HCT116 (cell line): ENCODE measurements at regions not wholly inside any gene's neighbourhood (a gene's known extent, or its start where the extent isn't known, plus 50 kb on each side); places are given as distances from the start of the nearest gene placed in this dataset.

Experiments
- ATAC-seq: fragments of 200-7000 bp; cut with Tn5 transposase; 2 replicates; pipeline ENCODE4 v1.9.1; 2020; ENCODE audit warnings: mild to moderate bottlenecking, moderate library complexity
- BruUV-seq: library from RNA; stranded (reverse); fragments of 400-500 nt; replicated peaks from 2 replicates; lab custom pipeline; 2021; lab: Mats Ljungman, UMichigan
- CTCF ChIA-PET: fragments of 300-600 bp; sonication (Branson Sonifier 250); formaldehyde crosslinking; loops from one replicate; lab custom pipeline; 2021; ENCODE audit warnings: antibody characterized with exemption; lab: Charles Lee
- POLR2A ChIA-PET: fragments of 300-600, 350-600 bp; sonication (Branson Sonifier 250); formaldehyde crosslinking; loops from one replicate; lab custom pipeline; 2021; ENCODE audit warnings: antibody characterized with exemption; lab: Charles Lee
- RAD21 ChIA-PET, 2 experiments: fragments of 300-600 bp; sonication (Branson Sonifier 250); formaldehyde crosslinking; loops; one replicate each; lab custom pipeline; 2023; ENCODE audit warnings: low total read pairs in 2 of 2; ENCODE audit not compliant: uncharacterized antibody in 2 of 2, unreplicated experiment in 2 of 2, low non-redundant PET in 1 of 2; lab: Charles Lee
- DNase-seq: peaks from one replicate; pipeline ENCODE4 v3.0.0-alpha.2; 2010; ENCODE audit warnings: low read depth, low spot score
- H2AFZ ChIP-seq: fragments of 200-600 bp; shearing (Covaris generic), sonication (generic); 2 replicates; pipeline ENCODE4 v1.6.1; 2017; ENCODE audit warnings: low read depth, mixed run types, mixed read lengths, antibody characterized with exemption, low read length; ENCODE audit not compliant: poor library complexity, severe bottlenecking
- H3K27ac ChIP-seq: 2 replicates; pipeline ENCODE4 v1.5.1; 2012; ENCODE audit warnings: low read depth, low read length
- H3K27me3 ChIP-seq: fragments of 200-600 bp; sonication (generic); 2 replicates; pipeline ENCODE4 v1.6.1; 2016; ENCODE audit warnings: mixed run types, low read length, mixed read lengths; ENCODE audit not compliant: insufficient read depth
- H3K36me3 ChIP-seq, 2 experiments: fragments of 200-500 bp in 1 of 2; fragments of 200-600 bp in 1 of 2; sonication (Bioruptor generic) in 1 of 2; sonication (generic) in 1 of 2; 2 replicates each; pipeline versions ENCODE4 v1.5.1 to v1.6.1; 2014 to 2016; ENCODE audit warnings: low read length in 2 of 2, inconsistent platforms in 1 of 2, mixed read lengths in 1 of 2, mixed run types in 1 of 2; ENCODE audit not compliant: insufficient read depth in 2 of 2, control insufficient read depth in 1 of 2
- H3K4me1 ChIP-seq, 2 experiments: fragments of 200-600 bp in 1 of 2; sonication (generic) in 1 of 2; 2 replicates each; pipeline versions ENCODE4 v1.5.1 to v1.6.1; 2012 to 2017; ENCODE audit warnings: low read length in 2 of 2, inconsistent platforms in 1 of 2, mild to moderate bottlenecking in 1 of 2, mixed read lengths in 1 of 2, mixed run types in 1 of 2, moderate library complexity in 1 of 2; ENCODE audit not compliant: insufficient read depth in 2 of 2, control insufficient read depth in 1 of 2
- H3K4me2 ChIP-seq: fragments of 200-600 bp; sonication (generic); 2 replicates; pipeline ENCODE4 v1.6.1; 2017; ENCODE audit warnings: mixed run types, low read length, mixed read lengths
- H3K4me3 ChIP-seq, 2 experiments: fragments of 200-600 bp in 1 of 2; sonication (generic) in 1 of 2; replicated peaks in 1 of 2; 2 replicates each; pipeline ENCODE4 v1.5.1; 2011 to 2016; ENCODE audit warnings: low read length in 2 of 2, control low read depth in 1 of 2, low read depth in 1 of 2, mild to moderate bottlenecking in 1 of 2, mixed read lengths in 1 of 2, mixed run types in 1 of 2
- H3K79me2 ChIP-seq: fragments of 200-600 bp; sonication (generic); 2 replicates; pipeline ENCODE4 v1.6.1; 2017; ENCODE audit warnings: mild to moderate bottlenecking, mixed run types, low read length, moderate library complexity, mixed read lengths; ENCODE audit not compliant: insufficient read depth
- H3K9ac ChIP-seq: fragments of 200-600 bp; sonication (generic); 2 replicates; pipeline ENCODE4 v1.6.1; 2016; ENCODE audit warnings: low read length, mixed read lengths
- H3K9me2 ChIP-seq: fragments of 200-600 bp; sonication (generic), shearing (Covaris generic); 2 replicates; pipeline ENCODE4 v1.6.1; 2017; ENCODE audit warnings: mixed run types, mild to moderate bottlenecking, moderate library complexity; ENCODE audit not compliant: insufficient read depth
- H3K9me3 ChIP-seq, 2 experiments: fragments of 200-500 bp in 1 of 2; fragments of 200-600 bp in 1 of 2; sonication (Bioruptor generic) in 1 of 2; sonication (generic) in 1 of 2; 2 replicates each; pipeline ENCODE4 v1.6.1; 2014 to 2017; ENCODE audit warnings: low read length in 2 of 2, mixed read lengths in 2 of 2, inconsistent platforms in 1 of 2, low read depth in 1 of 2, mild to moderate bottlenecking in 1 of 2, mixed run types in 1 of 2, moderate library complexity in 1 of 2; ENCODE audit not compliant: control insufficient read depth in 1 of 2, insufficient read depth in 1 of 2
- H4K20me1 ChIP-seq: fragments of 200-600 bp; sonication (generic), shearing (Covaris generic); 2 replicates; pipeline ENCODE4 v1.6.1; 2017; ENCODE audit warnings: mixed run types, mild to moderate bottlenecking, moderate library complexity; ENCODE audit not compliant: insufficient read depth
- EGR1 ChIP-seq: IDR thresholded peaks from 2 replicates; pipeline ENCODE4 v1.6.1; 2012; ENCODE audit warnings: low read depth
- ELF1 ChIP-seq: IDR thresholded peaks from 2 replicates; pipeline ENCODE4 v1.6.1; 2012; ENCODE audit warnings: low read depth, borderline replicate concordance
- EZH2 ChIP-seq: fragments of 200-600 bp; sonication (generic); IDR thresholded peaks from 2 replicates; pipeline ENCODE4 v1.6.1; 2017; ENCODE audit warnings: antibody characterized with exemption, mixed run types
- EZH2phosphoT487 ChIP-seq: fragments of 200-600 bp; IDR thresholded peaks from 2 replicates; pipeline ENCODE4 v1.6.1; 2018; ENCODE audit warnings: antibody characterized with exemption, borderline replicate concordance
- POLR2A ChIP-seq: IDR thresholded peaks from 2 replicates; pipeline ENCODE4 v1.7.0; 2011; ENCODE audit warnings: borderline replicate concordance; ENCODE audit not compliant: insufficient read depth, insufficient read length; ENCODE audit errors: extremely low read depth
- SIN3A ChIP-seq: IDR thresholded peaks from 2 replicates; pipeline ENCODE4 v1.6.1; 2012; ENCODE audit warnings: low read depth
- SRF ChIP-seq: IDR thresholded peaks from 2 replicates; pipeline ENCODE4 v1.6.1; 2012; ENCODE audit warnings: low read depth
- YY1 ChIP-seq: IDR thresholded peaks from 2 replicates; pipeline ENCODE4 v1.6.1; 2011; ENCODE audit warnings: low read length, low read depth, moderate library complexity, mild to moderate bottlenecking; ENCODE audit not compliant: insufficient replicate concordance; ENCODE audit errors: extremely low read depth
- ZFX ChIP-seq: fragments of 450-650 bp; IDR thresholded peaks from 2 replicates; pipeline ENCODE4 v1.6.1; 2017
- ZNF274 ChIP-seq: fragments of 200-500 bp; sonication (Bioruptor generic); IDR thresholded peaks from 2 replicates; pipeline ENCODE4 v1.6.1; 2014; ENCODE audit warnings: mild to moderate bottlenecking, low read depth, low read length, inconsistent platforms
- intact Hi-C: fragments of 100-400 bp; cut with micrococcal nuclease; formaldehyde crosslinking; loops from 2 replicates; pipeline ENCODE4 v1.10.0; 2022
- TF ChIP-seq, protein P1 (sequence below): IDR thresholded peaks from 2 replicates; pipeline ENCODE4 v1.6.1; 2012
- TF ChIP-seq, protein P2 (sequence below), 3 experiments: fragments of 200-600 bp in 1 of 3; sonication (generic) in 1 of 3; IDR thresholded peaks in 2 of 3; conservative IDR thresholded peaks in 1 of 3; 2 replicates each; pipeline ENCODE4 v1.5.1; 2012 to 2017; ENCODE audit warnings: low read depth in 2 of 3, low read length in 2 of 3, antibody characterized with exemption in 1 of 3, borderline replicate concordance in 1 of 3, control low read depth in 1 of 3, mild to moderate bottlenecking in 1 of 3, mixed read lengths in 1 of 3, mixed run types in 1 of 3, moderate library complexity in 1 of 3; ENCODE audit not compliant: insufficient read depth in 1 of 3

DNA sequence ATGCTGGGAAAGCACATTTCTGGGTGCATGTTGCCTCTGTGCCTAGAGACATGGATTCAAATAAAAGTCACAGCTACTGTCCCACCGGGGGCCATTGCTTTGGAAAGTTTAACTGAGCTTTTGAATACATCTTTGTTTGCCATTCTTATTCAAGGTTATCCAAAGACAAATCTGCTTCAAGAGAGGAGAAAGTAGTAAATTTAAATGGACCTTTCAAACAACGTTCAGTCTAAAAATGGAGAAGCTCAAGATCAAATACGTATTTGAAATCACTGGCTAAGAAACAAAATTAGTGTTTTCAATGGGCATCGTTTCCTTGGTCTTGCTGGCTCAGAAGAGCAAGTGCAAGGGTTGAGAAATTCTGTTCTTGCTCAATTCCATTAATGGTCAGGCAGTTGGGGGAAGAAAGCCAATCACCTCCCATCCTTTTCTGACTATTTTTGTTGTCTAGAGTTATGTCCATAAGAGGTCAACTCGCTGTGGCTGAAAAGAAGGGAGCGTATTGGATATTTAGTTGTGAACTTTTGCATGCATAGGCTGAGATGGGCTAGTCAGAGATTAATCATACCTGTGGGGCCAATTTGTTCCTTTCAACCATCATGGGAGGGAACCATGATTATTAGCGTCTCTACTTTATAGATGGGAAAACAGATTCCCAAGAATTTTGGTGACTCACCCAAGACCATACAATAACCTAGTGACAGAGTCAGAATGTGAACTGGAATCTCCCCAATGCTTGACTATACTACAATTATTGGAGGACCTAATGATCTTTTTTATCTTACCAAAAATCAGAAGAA lies 276.2 kb upstream of the TNC start:
- ATAC-seq: no peak
- no peak overlapping the region for H3K9ac ChIP-seq
- TF ChIP-seq EGR1: no peak
- TF ChIP-seq, protein P1, sequence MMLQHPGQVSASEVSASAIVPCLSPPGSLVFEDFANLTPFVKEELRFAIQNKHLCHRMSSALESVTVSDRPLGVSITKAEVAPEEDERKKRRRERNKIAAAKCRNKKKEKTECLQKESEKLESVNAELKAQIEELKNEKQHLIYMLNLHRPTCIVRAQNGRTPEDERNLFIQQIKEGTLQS: no peak
- TF ChIP-seq, protein P2, sequence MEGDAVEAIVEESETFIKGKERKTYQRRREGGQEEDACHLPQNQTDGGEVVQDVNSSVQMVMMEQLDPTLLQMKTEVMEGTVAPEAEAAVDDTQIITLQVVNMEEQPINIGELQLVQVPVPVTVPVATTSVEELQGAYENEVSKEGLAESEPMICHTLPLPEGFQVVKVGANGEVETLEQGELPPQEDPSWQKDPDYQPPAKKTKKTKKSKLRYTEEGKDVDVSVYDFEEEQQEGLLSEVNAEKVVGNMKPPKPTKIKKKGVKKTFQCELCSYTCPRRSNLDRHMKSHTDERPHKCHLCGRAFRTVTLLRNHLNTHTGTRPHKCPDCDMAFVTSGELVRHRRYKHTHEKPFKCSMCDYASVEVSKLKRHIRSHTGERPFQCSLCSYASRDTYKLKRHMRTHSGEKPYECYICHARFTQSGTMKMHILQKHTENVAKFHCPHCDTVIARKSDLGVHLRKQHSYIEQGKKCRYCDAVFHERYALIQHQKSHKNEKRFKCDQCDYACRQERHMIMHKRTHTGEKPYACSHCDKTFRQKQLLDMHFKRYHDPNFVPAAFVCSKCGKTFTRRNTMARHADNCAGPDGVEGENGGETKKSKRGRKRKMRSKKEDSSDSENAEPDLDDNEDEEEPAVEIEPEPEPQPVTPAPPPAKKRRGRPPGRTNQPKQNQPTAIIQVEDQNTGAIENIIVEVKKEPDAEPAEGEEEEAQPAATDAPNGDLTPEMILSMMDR (IDR thresholded peaks at IDR 0.05 in 2 of 3, conservative IDR thresholded peaks at IDR 0.05 in 1 of 3; ENCODE audit: borderline replicate concordance in 1 of 3, insufficient read depth in 1 of 3, low read depth in 2 of 3, low read length in 2 of 3): no peak
- TF ChIP-seq ZNF274: no peak
- no peak for TF ChIP-seq EZH2phosphoT487
- no peak for TF ChIP-seq ZFX
- no peak for TF ChIP-seq YY1
- TF ChIP-seq SRF: no peak
- TF ChIP-seq ELF1: no peak
- no peak for TF ChIP-seq SIN3A
- TF ChIP-seq POLR2A: no peak
- TF ChIP-seq EZH2: no peak

More for the DNA sequence above, 276.2 kb upstream of the TNC start:
- ChIA-PET RAD21 (no interaction called here), CTCF (no interaction called here), POLR2A (no interaction called here)
- no peaks in the 10 kb centered on the region for H3K9me2 ChIP-seq
- H3K4me3 ChIP-seq: no peak overlapping the region
- H2AFZ ChIP-seq: no peak overlapping the region
- H3K27ac ChIP-seq: no peak overlapping the region
- no peak overlapping the region for H3K4me2 ChIP-seq
- no peaks in the 10 kb centered on the region for H3K9me3 ChIP-seq
- no peaks in the 10 kb centered on the region for H3K36me3 ChIP-seq
- DNase-seq: no peak
- no TSS peak for BruUV-seq
- no peaks in the 10 kb centered on the region for H3K79me2 ChIP-seq
- no peaks in the 10 kb centered on the region for H3K27me3 ChIP-seq
- intact Hi-C loops: no loop called here
- no peaks in the 10 kb centered on the region for H3K4me1 ChIP-seq
- H4K20me1 ChIP-seq: no peaks in the 10 kb centered on the region
